ENCODE measurements at regions not wholly inside any gene's neighbourhood (a gene's known extent, or its start where the extent isn't known, plus 50 kb on each side); places are given as distances from the start of the nearest gene placed in this dataset.

- TF ChIP-seq, protein P1, sequence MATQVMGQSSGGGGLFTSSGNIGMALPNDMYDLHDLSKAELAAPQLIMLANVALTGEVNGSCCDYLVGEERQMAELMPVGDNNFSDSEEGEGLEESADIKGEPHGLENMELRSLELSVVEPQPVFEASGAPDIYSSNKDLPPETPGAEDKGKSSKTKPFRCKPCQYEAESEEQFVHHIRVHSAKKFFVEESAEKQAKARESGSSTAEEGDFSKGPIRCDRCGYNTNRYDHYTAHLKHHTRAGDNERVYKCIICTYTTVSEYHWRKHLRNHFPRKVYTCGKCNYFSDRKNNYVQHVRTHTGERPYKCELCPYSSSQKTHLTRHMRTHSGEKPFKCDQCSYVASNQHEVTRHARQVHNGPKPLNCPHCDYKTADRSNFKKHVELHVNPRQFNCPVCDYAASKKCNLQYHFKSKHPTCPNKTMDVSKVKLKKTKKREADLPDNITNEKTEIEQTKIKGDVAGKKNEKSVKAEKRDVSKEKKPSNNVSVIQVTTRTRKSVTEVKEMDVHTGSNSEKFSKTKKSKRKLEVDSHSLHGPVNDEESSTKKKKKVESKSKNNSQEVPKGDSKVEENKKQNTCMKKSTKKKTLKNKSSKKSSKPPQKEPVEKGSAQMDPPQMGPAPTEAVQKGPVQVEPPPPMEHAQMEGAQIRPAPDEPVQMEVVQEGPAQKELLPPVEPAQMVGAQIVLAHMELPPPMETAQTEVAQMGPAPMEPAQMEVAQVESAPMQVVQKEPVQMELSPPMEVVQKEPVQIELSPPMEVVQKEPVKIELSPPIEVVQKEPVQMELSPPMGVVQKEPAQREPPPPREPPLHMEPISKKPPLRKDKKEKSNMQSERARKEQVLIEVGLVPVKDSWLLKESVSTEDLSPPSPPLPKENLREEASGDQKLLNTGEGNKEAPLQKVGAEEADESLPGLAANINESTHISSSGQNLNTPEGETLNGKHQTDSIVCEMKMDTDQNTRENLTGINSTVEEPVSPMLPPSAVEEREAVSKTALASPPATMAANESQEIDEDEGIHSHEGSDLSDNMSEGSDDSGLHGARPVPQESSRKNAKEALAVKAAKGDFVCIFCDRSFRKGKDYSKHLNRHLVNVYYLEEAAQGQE (tag by site-specific recombination; IDR thresholded peaks at IDR 0.05): no peak
- TF ChIP-seq ZNF391 (tag by site-specific recombination; IDR thresholded peaks at IDR 0.05; ENCODE audit: borderline replicate concordance, low read depth) (no peak), CTCF (tag by site-specific recombination; IDR thresholded peaks at IDR 0.05) (no peak), ZBTB8A (tag by site-specific recombination; IDR thresholded peaks at IDR 0.05) (no peak), ZNF140 (tag by site-specific recombination; IDR thresholded peaks at IDR 0.05) (no peak), ZNF692 (tag by site-specific recombination; IDR thresholded peaks at IDR 0.05) (no peak), ZNF280D (tag by site-specific recombination; IDR thresholded peaks at IDR 0.05) (no peak), ZNF292 (tag by site-specific recombination; IDR thresholded peaks at IDR 0.05; ENCODE audit: borderline replicate concordance, low read depth) (no peak), ZNF521 (tag by site-specific recombination; IDR thresholded peaks at IDR 0.05) (no peak)
Measured at GRCh38 chr9:83119873-83120272, 56.9 kb upstream of the RASEF start.

All from HEK293 (cell line).